Fibroblast of villous mesenchyme (primary cell): ENCODE measurements at regions not wholly inside any gene's neighbourhood (a gene's known extent, or its start where the extent isn't known, plus 50 kb on each side); places are given as distances from the start of the nearest gene placed in this dataset.

Experiments used
- DNase-seq: peaks from one replicate; pipeline ENCODE4 v3.0.0-alpha.2; 2010; ENCODE audit warnings: low read depth
- H3K4me3 ChIP-seq: 2 replicates; pipeline ENCODE4 v1.5.1; 2011; ENCODE audit warnings: low read depth, mild to moderate bottlenecking, low read length
- CTCF ChIP-seq: IDR thresholded peaks from 2 replicates; pipeline ENCODE4 v1.5.1; 2012; ENCODE audit warnings: low read depth, mild to moderate bottlenecking, low read length; ENCODE audit not compliant: insufficient read depth

- H3K4me3 ChIP-seq: no peak overlapping the region
- no peak for DNase-seq
Observed at GRCh38 chr7:88462799-88463198, 156.1 kb upstream of the STEAP4 start.

GRCh38 chr7:88460650-88461049, 154.0 kb upstream of the STEAP4 start:
- TF ChIP-seq CTCF: no peak
- DNase-seq: no peak
- H3K4me3 ChIP-seq: no peak overlapping the region

More at GRCh38 chr7:88462799-88463198, 156.1 kb upstream of the STEAP4 start:
- TF ChIP-seq CTCF: no peak

- H3K4me3 ChIP-seq: no peak overlapping the region
- no peak for TF ChIP-seq CTCF
- no peak for DNase-seq
Observed at GRCh38 chr7:88458946-88459345, 152.3 kb upstream of the STEAP4 start.

GRCh38 chr7:88458279-88458678, 151.6 kb upstream of the STEAP4 start:
- no peak for DNase-seq
- no peak for TF ChIP-seq CTCF
- H3K4me3 ChIP-seq: no peak overlapping the region

GRCh38 chr7:88457320-88457719, 150.6 kb upstream of the STEAP4 start:
- TF ChIP-seq CTCF: no peak
- H3K4me3 ChIP-seq: no peak overlapping the region
- no peak for DNase-seq

GRCh38 chr7:88456490-88456889, 149.8 kb upstream of the STEAP4 start:
- H3K4me3 ChIP-seq: no peak overlapping the region
- no peak for TF ChIP-seq CTCF
- no peak for DNase-seq

GRCh38 chr7:88455696-88456095, 149.0 kb upstream of the STEAP4 start:
- no peak for DNase-seq
- H3K4me3 ChIP-seq: no peak overlapping the region
- no peak for TF ChIP-seq CTCF
